Epithelial cell of proximal tubule (primary cell): ENCODE measurements at regions not wholly inside any gene's neighbourhood (a gene's known extent, or its start where the extent isn't known, plus 50 kb on each side); places are given as distances from the start of the nearest gene placed in this dataset.

Experiments
- DNase-seq: peaks from one replicate; pipeline ENCODE4 v3.0.0-alpha.2; 2011; ENCODE audit warnings: low read depth
- H3K4me3 ChIP-seq: 2 replicates; pipeline ENCODE4 v1.5.1; 2011; ENCODE audit warnings: low read depth, mild to moderate bottlenecking, low read length
- TF ChIP-seq, protein P1 (sequence below): conservative IDR thresholded peaks from 2 replicates; pipeline ENCODE4 v1.5.1; 2012; ENCODE audit warnings: low read depth, mild to moderate bottlenecking, low read length

DNA sequence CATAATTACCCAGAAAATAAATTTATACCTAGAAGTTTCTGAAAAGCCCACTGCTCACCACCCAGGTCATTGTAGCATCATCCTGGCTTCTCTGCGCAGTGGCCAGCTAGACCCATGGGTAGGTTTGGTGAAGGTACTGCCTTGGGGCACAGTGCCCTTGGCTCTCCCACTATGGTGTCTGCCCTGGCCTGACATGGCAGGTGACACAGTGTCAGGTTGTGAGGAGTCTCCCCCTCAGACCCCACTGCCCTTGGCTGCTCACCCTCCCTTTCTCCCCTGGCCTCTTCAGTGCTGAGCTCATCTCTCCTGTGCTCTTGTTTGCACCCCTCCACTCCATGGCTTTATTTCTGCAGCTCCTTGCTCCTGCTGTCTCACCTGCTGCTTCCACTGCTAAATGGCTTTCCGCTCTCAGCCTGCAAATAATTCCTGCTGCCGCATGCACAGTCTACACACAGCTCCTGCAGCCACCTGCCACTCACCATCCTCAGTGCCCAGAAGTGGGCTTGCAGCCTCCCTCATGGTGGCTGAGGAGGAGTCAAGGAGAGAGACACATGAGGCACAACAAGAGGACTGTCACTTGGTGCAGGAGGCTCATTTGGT, 313.4 kb upstream of the MOCS1 start:
- DNase-seq, result no peak
- TF ChIP-seq, protein P1, sequence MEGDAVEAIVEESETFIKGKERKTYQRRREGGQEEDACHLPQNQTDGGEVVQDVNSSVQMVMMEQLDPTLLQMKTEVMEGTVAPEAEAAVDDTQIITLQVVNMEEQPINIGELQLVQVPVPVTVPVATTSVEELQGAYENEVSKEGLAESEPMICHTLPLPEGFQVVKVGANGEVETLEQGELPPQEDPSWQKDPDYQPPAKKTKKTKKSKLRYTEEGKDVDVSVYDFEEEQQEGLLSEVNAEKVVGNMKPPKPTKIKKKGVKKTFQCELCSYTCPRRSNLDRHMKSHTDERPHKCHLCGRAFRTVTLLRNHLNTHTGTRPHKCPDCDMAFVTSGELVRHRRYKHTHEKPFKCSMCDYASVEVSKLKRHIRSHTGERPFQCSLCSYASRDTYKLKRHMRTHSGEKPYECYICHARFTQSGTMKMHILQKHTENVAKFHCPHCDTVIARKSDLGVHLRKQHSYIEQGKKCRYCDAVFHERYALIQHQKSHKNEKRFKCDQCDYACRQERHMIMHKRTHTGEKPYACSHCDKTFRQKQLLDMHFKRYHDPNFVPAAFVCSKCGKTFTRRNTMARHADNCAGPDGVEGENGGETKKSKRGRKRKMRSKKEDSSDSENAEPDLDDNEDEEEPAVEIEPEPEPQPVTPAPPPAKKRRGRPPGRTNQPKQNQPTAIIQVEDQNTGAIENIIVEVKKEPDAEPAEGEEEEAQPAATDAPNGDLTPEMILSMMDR, result no peak

DNA sequence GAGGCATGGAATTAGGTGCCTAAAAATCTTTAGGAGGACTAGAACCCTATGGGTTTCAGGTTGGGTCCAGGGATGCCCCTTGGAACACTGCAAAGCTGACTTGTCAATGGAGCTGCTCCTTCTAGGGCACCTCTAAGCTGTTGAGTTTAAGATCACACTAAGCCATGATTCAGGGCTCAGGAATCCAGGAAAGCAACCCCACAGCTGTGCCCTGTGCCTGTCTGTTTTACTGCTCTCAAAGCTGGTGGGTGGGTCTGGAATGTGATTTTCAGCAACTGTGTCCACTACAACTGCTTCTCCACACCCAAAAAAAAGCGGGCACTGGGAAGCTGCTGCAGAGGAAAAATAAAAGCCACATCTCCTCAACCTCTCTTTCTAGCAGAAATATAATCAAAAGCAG, 310.4 kb upstream of the MOCS1 start:
- no peak for DNase-seq
- H3K4me3 ChIP-seq, result no peak overlapping the region
- TF ChIP-seq, protein P1, result no peak

More for the DNA sequence above, 313.4 kb upstream of the MOCS1 start:
- no peak overlapping the region for H3K4me3 ChIP-seq

DNA sequence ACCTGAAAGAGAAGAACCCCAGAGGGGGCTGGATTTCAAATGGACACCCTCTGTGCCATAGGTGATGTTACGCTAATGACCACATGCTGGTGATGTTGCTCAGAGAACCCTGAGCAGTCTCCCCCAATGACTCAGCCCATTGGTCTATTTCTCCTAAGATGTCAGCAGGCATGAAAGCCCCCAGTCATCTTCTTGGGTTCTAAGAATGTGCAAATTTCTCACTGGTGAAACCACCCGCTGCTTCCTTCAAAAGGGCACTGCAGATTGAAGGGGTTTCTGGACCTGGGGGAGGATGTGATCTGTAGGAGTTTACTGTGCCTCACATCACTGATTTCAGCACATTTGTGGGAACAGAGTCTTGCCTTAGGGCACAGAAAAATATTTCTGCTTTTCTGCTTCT, 298.4 kb upstream of the MOCS1 start:
- H3K4me3 ChIP-seq, result no peak overlapping the region
- no peak for DNase-seq
- TF ChIP-seq, protein P1, result no peak

DNA sequence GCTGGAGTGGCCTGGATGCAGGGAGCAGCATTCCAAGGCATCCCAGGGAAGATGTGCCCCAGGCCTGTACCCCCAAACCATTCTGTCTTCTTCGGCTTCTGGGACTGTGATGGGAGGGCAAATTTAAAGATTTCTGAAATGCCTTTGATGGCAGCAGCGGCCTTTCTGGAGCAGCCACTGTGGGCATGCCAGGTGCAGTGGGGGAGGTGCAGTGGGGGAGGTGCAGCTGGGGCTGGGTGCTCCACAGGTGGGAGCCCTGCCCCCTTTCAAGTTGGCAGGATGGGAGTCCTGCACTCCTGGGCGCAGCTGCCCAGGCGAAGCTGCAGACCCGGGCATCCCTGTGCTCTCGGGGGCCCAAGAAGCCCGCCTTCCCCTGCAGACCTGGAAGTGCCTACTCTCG, 293.5 kb upstream of the MOCS1 start:
- no peak for DNase-seq
- TF ChIP-seq, protein P1, result no peak
- no peak overlapping the region for H3K4me3 ChIP-seq

DNA sequence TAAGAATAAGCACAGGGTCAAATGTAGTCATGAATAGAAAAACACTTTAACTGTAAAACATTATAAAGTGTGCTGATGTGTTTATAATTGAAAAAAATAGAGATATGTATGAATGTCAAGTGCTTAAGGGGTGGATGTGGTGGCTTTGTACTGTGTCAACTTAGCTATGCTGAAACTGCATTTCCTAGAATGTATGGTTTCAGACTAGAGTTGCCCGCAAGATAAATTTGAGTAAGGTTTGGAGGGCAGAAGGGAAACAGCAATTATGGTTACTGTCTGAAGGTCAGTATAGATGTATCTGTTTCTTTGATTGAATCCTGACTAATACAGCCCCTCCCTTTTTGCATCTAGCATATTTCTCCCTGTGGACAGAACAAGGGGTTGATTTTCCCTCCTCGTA, 288.1 kb upstream of the MOCS1 start:
- DNase-seq, result no peak
- no peak overlapping the region for H3K4me3 ChIP-seq
- TF ChIP-seq, protein P1, result no peak

DNA sequence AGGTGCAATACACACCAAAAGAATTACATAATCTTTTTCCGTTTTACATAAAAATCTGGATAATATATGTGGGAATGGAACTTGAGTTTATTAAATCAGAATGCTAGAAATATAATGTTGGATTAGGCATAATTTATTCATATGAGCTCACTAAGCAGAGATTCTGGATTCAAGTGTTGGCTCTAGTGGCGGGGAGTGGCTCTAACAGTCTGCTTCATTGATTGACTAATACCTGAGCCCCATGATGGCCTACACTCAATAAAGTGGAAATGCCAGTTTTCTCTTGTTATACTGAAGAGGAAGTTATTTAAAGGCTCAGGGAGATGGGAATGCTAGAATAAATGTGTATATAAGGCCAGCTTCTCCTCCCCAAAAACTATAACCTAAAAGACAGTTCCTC, 285.5 kb upstream of the MOCS1 start:
- no peak overlapping the region for H3K4me3 ChIP-seq
- DNase-seq, result no peak
- TF ChIP-seq, protein P1, result no peak

DNA sequence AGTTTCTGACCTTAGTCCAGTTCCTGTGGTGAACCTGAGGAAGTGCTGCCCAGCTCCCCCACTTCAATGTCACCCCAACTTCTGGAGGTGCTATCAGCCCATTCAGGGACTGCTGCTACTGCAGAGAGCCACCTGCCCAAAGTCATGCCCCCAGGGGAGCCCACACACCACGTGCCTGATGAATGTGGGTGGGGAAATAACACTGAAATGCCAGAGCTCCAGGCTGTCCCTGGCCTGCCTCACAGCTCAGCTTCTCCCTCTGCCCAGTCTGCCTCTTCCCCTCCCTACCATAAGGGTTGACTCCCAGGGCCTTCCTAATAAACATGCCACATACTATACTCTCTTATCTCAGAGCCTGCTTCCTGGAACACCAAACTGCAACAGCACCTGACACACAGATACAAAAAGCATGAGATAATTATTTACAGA, 276.4 kb upstream of the MOCS1 start:
- TF ChIP-seq, protein P1, result no peak
- no peak overlapping the region for H3K4me3 ChIP-seq
- DNase-seq, result no peak
